Activated CD4-positive, alpha-beta T cell treated with anti-CD3 and anti-CD28 coated beads, Interleukin-2, amount 50 U/mL, for 16 hours (primary cell): ENCODE measurements at regions not wholly inside any gene's neighbourhood (a gene's known extent, or its start where the extent isn't known, plus 50 kb on each side); places are given as distances from the start of the nearest gene placed in this dataset.
"Not testable (repeated sequence)": the region's sequence is repeated elsewhere in the genome, so short reads cannot be mapped to it uniquely, and the experiment has no call there.

Experiments used
- DNase-seq: peaks from one replicate; pipeline ENCODE4 v3.0.0-alpha.2; 2020

DNA sequence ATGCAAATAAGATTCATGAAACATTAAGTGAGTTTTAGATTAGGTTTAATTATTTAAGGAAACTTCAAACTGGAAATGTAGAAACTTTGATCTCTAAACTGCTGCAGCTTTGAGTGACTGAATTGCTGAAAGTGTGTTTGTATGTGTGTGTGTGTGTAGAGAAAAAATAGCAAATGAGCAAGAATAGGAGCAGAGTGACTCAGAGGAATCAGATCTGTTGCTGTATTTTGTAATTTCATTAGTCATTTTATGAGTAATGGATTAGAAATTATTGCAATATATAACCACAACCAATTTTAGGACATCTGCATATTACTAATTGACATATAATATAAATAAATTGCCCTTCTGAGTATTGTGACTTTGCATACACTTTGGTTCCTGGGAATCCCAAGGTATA lies 52.8 kb upstream of the SLC9A9 start:
- peak; percentile 20 for DNase-seq

DNA sequence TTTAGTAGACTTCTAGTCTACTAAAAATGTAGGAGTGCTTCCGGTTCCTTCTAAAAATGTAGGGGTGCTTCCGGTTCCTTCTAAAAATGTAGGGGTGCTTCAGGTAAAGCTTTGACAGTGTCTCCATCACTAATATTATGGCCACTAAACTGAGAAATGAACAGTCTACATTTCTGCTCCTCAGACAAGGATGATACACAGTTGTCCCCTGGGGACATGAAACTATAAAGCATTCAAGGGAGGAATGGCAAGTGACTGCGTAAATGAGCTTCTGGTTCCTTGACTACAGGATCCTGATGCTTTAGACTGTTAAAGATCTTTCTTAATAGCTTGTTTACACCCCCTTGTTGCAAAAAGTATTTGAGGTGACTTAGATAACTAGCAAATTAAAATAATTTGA lies 53.9 kb upstream of the SLC9A9 start:
- no peak for DNase-seq

DNA sequence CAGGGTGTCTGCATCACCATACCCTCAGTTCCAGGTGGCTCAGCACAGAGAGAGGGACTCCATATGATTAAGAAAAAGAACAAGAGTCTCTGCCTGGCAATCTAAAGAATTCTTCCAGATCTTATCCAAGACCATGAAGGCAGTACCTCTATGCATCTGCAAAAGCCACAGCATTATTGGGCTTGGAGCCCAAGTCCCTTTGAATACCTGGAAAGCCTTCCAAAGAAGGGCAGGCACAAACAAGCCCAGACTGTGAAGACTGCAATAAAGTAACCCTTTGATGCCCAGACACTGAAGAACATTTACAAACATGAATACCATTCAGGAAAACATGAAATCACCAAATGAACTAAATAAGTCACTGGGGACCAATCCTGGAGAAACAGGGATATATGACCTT lies 60.9 kb upstream of the DIPK2A start:
- no peak for DNase-seq

DNA sequence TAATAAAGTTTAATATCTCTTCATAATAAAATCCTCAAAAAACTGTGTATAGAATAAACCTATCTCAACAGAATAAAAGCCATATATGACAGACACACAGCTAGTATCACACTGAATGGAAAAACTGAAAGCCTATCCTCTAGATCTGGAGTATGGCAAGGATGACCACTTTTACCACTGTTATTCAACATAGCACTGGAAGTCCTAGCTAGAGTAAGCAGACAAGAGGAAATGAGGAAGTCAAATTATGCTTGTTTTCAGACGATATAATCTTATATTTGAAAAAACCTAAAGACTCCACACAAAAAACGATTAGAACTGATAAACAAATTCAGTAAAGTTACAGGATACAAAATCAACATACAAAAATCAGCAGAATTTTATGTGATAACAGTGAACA lies 57.4 kb upstream of the DIPK2A start:
- no peak for DNase-seq

DNA sequence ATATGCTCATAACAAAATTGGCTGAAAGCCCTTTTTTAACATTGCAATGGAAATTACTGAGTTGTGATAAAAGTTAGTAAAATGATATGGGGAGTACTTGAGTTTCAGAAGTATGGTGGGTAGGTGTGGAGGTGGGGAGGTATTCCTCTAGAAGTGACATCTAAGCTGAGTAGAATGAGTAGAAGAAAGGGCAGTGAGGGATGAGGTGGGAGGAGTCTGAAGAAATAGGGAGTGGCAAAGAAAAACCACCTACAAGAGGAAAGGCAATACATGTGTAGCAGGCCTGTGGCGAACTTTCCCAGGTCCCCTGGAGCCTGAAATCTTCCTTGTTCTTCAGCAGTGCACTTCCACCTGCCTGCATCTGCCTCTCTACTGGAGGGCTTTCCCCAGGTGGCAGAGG lies 52.8 kb upstream of the DIPK2A start:
- no peak for DNase-seq

DNA sequence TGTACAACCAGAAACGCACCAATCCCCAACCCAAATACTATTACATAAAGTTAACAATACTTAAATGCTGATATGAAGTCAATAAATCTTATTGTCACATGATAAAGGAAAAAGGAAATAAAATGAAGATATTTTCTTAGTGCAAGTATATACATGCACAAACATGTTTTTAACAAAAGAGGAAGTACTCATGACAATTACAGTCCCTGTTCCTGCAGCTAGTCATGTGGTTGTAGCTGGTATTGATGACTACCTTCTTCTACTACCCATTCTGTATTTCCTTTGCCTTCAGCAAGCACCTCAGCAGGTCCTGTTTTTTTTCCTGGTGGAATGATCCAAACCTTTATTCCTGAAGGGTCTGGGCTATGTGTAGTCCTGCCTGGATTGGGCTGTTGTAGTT lies 50.4 kb upstream of the DIPK2A start:
- not testable (repeated sequence) for DNase-seq
